Body of pancreas (tissue), 4 donors: ENCODE measurements at regions not wholly inside any gene's neighbourhood (a gene's known extent, or its start where the extent isn't known, plus 50 kb on each side); places are given as distances from the start of the nearest gene placed in this dataset.

Source experiments
- ATAC-seq: fragments of 150-250 bp; one replicate; pipeline ENCODE4 v1.9.1; 2016
- DNase-seq, 4 donors: peaks; one replicate each; pipeline ENCODE4 v3.0.0-alpha.2; 2019
- H3K27ac ChIP-seq, 4 donors: fragments of 200-600 bp; sonication (generic); 1 replicate in 3 of 4; 2 replicates in 1 of 4; pipeline versions ENCODE4 v1.5.1 to v1.6.1; 2016 to 2019; ENCODE audit warnings: mild to moderate bottlenecking in 1 of 4, mixed read lengths in 1 of 4, moderate library complexity in 1 of 4
- H3K27me3 ChIP-seq, 2 donors: fragments of 200-600 bp; sonication (generic); one replicate each; pipeline ENCODE4 v1.6.0; 2016; ENCODE audit warnings: mild to moderate bottlenecking in 1 of 2
- H3K36me3 ChIP-seq, 2 donors: fragments of 200-600 bp; sonication (generic); replicated peaks in 1 of 2; 2 replicates each; pipeline ENCODE4 v1.5.1; 2016; ENCODE audit warnings: low read depth in 2 of 2; ENCODE audit not compliant: insufficient read depth in 1 of 2
- H3K4me1 ChIP-seq: fragments of 200-600 bp; sonication (generic); one replicate; pipeline ENCODE4 v1.6.0; 2016
- H3K4me3 ChIP-seq, 2 donors: fragments of 200-600 bp; sonication (generic); 1 replicate in 1 of 2; 2 replicates in 1 of 2; pipeline ENCODE4 v1.5.1; 2016 to 2019
- H3K9me3 ChIP-seq, 3 donors: fragments of 200-600 bp; sonication (generic); 1 replicate in 2 of 3; 2 replicates in 1 of 3; pipeline ENCODE4 v1.5.1; 2016
- CTCF ChIP-seq, 7 experiments: fragments of 450-650 bp in 4 of 7; fragments of 200-600 bp in 3 of 7; sonication (generic) in 3 of 7; IDR thresholded peaks; one replicate each; pipeline ENCODE4 v1.5.1; 2016 to 2019; ENCODE audit warnings: antibody characterized with exemption in 7 of 7
- POLR2A ChIP-seq, 3 donors: fragments of 450-650 bp; IDR thresholded peaks; one replicate each; pipeline ENCODE4 v1.6.1; 2016; ENCODE audit warnings: antibody characterized with exemption in 3 of 3, mild to moderate bottlenecking in 2 of 3
- WGBS, 2 donors: methylation state at CpG; one replicate each; pipeline ENCODE4 v1.1.5; 2017; 5-methylcytosine and 5-hydroxymethylcytosine counted together
- intact Hi-C: fragments of 100-400 bp; cut with DNase I; formaldehyde crosslinking; loops from one replicate; pipeline ENCODE4 v1.15.1; 2023

- intact Hi-C loops = no loop called here
- ATAC-seq (no peak), DNase-seq (no peak)
- no peaks in the 10 kb centered on the region for H3K4me1 ChIP-seq
- H3K4me3 ChIP-seq = no peak overlapping the region
- H3K27me3 ChIP-seq = no peaks in the 10 kb centered on the region
- H3K9me3 ChIP-seq = no peaks in the 10 kb centered on the region
- no peak overlapping the region for H3K27ac ChIP-seq
- TF ChIP-seq POLR2A (IDR thresholded peaks at IDR 0.05) = no peak
- TF ChIP-seq CTCF (IDR thresholded peaks at IDR 0.05) = no peak
- H3K36me3 ChIP-seq = no peaks in the 10 kb centered on the region
- 52 to 72% methylated on average over 7 of the region's 7 CpGs for WGBS, 2 donors
Measured at GRCh38 chr10:2784766-2785165, 282.6 kb upstream of the PFKP start.

- no peaks in the 10 kb centered on the region for H3K9me3 ChIP-seq
- no peak overlapping the region for H3K4me3 ChIP-seq
- no peaks in the 10 kb centered on the region for H3K4me1 ChIP-seq
- no peak overlapping the region for H3K27ac ChIP-seq
- TF ChIP-seq POLR2A (IDR thresholded peaks at IDR 0.05) (no peak), CTCF (IDR thresholded peaks at IDR 0.05) (no peak)
- H3K36me3 ChIP-seq = no peaks in the 10 kb centered on the region
- intact Hi-C loops = no loop called here
- no peaks in the 10 kb centered on the region for H3K27me3 ChIP-seq
- no peak for DNase-seq
- 55 to 56% methylated on average over 9 of the region's 9 CpGs for WGBS, 2 donors
- ATAC-seq = no peak
Measured at GRCh38 chr10:2782950-2783349, 284.4 kb upstream of the PFKP start.

- WGBS, 2 donors = 49 to 52% methylated on average over 3 of the region's 3 CpGs
- TF ChIP-seq CTCF (IDR thresholded peaks at IDR 0.05) (no peak), POLR2A (IDR thresholded peaks at IDR 0.05) (no peak)
- no peak for DNase-seq
- intact Hi-C loops = no loop called here
- no peak overlapping the region for H3K27ac ChIP-seq
- H3K4me3 ChIP-seq = no peak overlapping the region
- H3K9me3 ChIP-seq = no peaks in the 10 kb centered on the region
- no peak for ATAC-seq
- no peaks in the 10 kb centered on the region for H3K4me1 ChIP-seq
- no peaks in the 10 kb centered on the region for H3K36me3 ChIP-seq
- H3K27me3 ChIP-seq = no peaks in the 10 kb centered on the region
Measured at GRCh38 chr10:2782265-2782664, 285.1 kb upstream of the PFKP start.

GRCh38 chr10:2777666-2778355, 289.5 kb upstream of the PFKP start:
- Histone ChIP-seq H3K4me3 (no peak overlapping the region), H3K36me3 (no peaks in the 10 kb centered on the region), H3K27me3 (no peaks in the 10 kb centered on the region), H3K27ac (no peak overlapping the region), H3K4me1 (no peaks in the 10 kb centered on the region), H3K9me3 (no peaks in the 10 kb centered on the region)
- no peak for DNase-seq
- intact Hi-C loops = no loop called here
- ATAC-seq = no peak
- no peak for TF ChIP-seq CTCF (IDR thresholded peaks at IDR 0.05)
- no peak for TF ChIP-seq POLR2A (IDR thresholded peaks at IDR 0.05)
- 54 to 55% methylated on average over 5 of the region's 5 CpGs for WGBS, 2 donors
